CD4-positive, alpha-beta T cell (primary cell): ENCODE measurements at regions not wholly inside any gene's neighbourhood (a gene's known extent, or its start where the extent isn't known, plus 50 kb on each side); places are given as distances from the start of the nearest gene placed in this dataset.

Experiments used
- ATAC-seq: fragments of 200-7000 bp; cut with Tn5 transposase; one replicate; pipeline ENCODE4 v1.10.0; 2022; ENCODE audit warnings: mild to moderate bottlenecking; ENCODE audit not compliant: poor library complexity
- CTCF ChIA-PET: fragments of 350-600 bp; sonication (Branson Sonifier 250); formaldehyde crosslinking; loops from one replicate; lab custom pipeline; 2021; ENCODE audit warnings: antibody characterized with exemption, inconsistent platforms; lab: Charles Lee
- POLR2A ChIA-PET: fragments of 350-600 bp; sonication (Branson Sonifier 250); formaldehyde crosslinking; loops from one replicate; lab custom pipeline; 2021; ENCODE audit warnings: antibody characterized with exemption, inconsistent platforms; lab: Charles Lee
- DNase-seq, 14 experiments: peaks; one replicate each; pipeline ENCODE4 v3.0.0-alpha.2; 2013 to 2020; ENCODE audit warnings: mixed read lengths in 2 of 14
- H3K27ac ChIP-seq, 2 donors: one replicate each; pipeline versions ENCODE4 v1.5.1 to v1.7.0; 2013; ENCODE audit warnings: low read length in 2 of 2, low read depth in 1 of 2, mild to moderate bottlenecking in 1 of 2
- H3K27me3 ChIP-seq, 2 experiments: 1 replicate in 1 of 2; 2 replicates in 1 of 2; pipeline versions ENCODE4 v1.6.1 to v1.7.0; 2013; ENCODE audit warnings: low read length in 2 of 2, control low read depth in 1 of 2, mild to moderate bottlenecking in 1 of 2, moderate library complexity in 1 of 2; ENCODE audit not compliant: insufficient read depth in 2 of 2, control insufficient read depth in 1 of 2
- H3K36me3 ChIP-seq: one replicate; pipeline ENCODE4 v1.6.1; 2013; ENCODE audit warnings: low read length, control low read depth; ENCODE audit not compliant: insufficient read depth
- H3K4me1 ChIP-seq: one replicate; pipeline ENCODE4 v1.6.1; 2013; ENCODE audit warnings: low read length, control low read depth; ENCODE audit not compliant: insufficient read depth
- H3K4me3 ChIP-seq: one replicate; pipeline ENCODE4 v1.5.1; 2013; ENCODE audit warnings: mild to moderate bottlenecking, low read length, moderate library complexity
- H3K9me3 ChIP-seq, 2 experiments: 1 replicate in 1 of 2; 2 replicates in 1 of 2; pipeline versions ENCODE4 v1.6.1 to v1.7.0; 2013; ENCODE audit warnings: low read length in 2 of 2, mild to moderate bottlenecking in 2 of 2, control low read depth in 1 of 2, moderate library complexity in 1 of 2; ENCODE audit not compliant: control insufficient read depth in 1 of 2, insufficient read depth in 1 of 2
- H3K27ac Mint-ChIP-seq: one replicate; pipeline ENCODE4 v1.8.0; 2020; ENCODE audit warnings: mixed read lengths
- H3K27me3 Mint-ChIP-seq: one replicate; pipeline ENCODE4 v1.8.0; 2021; ENCODE audit warnings: mixed read lengths
- H3K36me3 Mint-ChIP-seq: one replicate; pipeline ENCODE4 v1.8.0; 2021; ENCODE audit warnings: low read depth, mixed read lengths
- H3K4me1 Mint-ChIP-seq: one replicate; pipeline ENCODE4 v1.8.0; 2021; ENCODE audit warnings: low read depth, mixed read lengths
- H3K4me3 Mint-ChIP-seq: one replicate; pipeline ENCODE4 v1.8.0; 2020; ENCODE audit warnings: mild to moderate bottlenecking, mixed read lengths
- H3K9me3 Mint-ChIP-seq: one replicate; pipeline ENCODE4 v1.8.0; 2020; ENCODE audit warnings: mixed read lengths
- intact Hi-C, 2 experiments: fragments of 100-400 bp; cut with DNase I in 1 of 2; cut with micrococcal nuclease in 1 of 2; formaldehyde crosslinking; loops; one replicate each; pipeline versions ENCODE4 v1.15.1 to v1.9.0; 2023 to 2025; cut with DNase I, micrococcal nuclease
- TF ChIP-seq, protein P1 (sequence below): fragments of 200-600 bp; IDR thresholded peaks from one replicate; pipeline ENCODE4 v1.8.0; 2022; ENCODE audit warnings: antibody characterized with exemption, mild to moderate bottlenecking

DNA sequence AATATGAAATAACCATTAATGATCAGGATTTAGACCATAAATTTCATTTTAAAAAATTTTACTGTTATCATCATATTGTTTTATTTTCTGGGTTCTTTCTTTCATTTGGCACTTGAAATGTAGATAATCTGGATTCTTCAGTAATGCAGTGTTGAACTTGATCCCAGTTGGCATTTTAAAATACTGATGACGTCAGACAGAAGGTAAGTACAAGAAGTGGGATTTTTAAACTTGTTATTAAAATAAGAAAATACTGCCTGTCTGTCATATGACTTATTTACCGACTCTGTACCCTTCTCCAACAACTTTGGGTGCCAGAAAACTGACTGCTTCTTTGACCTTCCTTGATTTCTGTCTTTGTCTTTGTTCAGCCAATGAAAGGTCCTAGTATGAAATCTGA is 415.1 kb upstream of the NEGR1 start:
- Histone ChIP-seq H3K4me3 (no peak overlapping the region), H3K9me3 (peaks cover 0 to 9% of the 10 kb centered on the region in 2 experiments), H3K27me3 (no peaks in the 10 kb centered on the region), H3K4me1 (no peaks in the 10 kb centered on the region), H3K27ac (no peak overlapping the region), H3K36me3 (no peaks in the 10 kb centered on the region)
- no peak overlapping the region for H3K4me3 Mint-ChIP-seq
- ATAC-seq: no peak
- no peaks in the 10 kb centered on the region for H3K4me1 Mint-ChIP-seq
- no peak for DNase-seq
- no peaks in the 10 kb centered on the region for H3K27me3 Mint-ChIP-seq
- H3K9me3 Mint-ChIP-seq: peaks cover 6% of the 10 kb centered on the region
- CTCF ChIA-PET: no interaction called here
- no peaks in the 10 kb centered on the region for H3K36me3 Mint-ChIP-seq
- TF ChIP-seq, protein P1, sequence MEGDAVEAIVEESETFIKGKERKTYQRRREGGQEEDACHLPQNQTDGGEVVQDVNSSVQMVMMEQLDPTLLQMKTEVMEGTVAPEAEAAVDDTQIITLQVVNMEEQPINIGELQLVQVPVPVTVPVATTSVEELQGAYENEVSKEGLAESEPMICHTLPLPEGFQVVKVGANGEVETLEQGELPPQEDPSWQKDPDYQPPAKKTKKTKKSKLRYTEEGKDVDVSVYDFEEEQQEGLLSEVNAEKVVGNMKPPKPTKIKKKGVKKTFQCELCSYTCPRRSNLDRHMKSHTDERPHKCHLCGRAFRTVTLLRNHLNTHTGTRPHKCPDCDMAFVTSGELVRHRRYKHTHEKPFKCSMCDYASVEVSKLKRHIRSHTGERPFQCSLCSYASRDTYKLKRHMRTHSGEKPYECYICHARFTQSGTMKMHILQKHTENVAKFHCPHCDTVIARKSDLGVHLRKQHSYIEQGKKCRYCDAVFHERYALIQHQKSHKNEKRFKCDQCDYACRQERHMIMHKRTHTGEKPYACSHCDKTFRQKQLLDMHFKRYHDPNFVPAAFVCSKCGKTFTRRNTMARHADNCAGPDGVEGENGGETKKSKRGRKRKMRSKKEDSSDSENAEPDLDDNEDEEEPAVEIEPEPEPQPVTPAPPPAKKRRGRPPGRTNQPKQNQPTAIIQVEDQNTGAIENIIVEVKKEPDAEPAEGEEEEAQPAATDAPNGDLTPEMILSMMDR: no peak
- intact Hi-C loops: no loop called here
- no peak overlapping the region for H3K27ac Mint-ChIP-seq
- POLR2A ChIA-PET: no interaction called here

DNA sequence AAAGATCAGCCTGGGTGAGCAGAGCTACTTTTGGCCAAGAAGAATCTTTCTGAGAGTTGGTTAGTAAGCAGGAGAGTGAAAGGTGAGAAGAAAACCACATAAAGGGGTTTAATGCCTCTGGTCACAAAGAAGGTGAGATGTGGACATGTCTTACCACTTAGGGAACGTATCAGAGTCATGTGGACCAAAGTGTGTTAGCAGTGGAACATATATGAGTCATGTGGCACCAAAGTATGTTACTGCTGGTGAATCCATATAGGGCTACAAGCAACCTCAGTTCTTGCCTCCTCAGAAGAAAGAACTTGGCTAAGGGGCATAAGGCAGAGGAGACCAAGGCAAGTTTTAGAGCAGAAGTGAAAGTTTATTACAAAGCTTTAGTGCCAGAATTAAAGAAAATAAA is 411.6 kb upstream of the NEGR1 start:
- TF ChIP-seq, protein P1: no peak
- Mint-ChIP-seq H3K27me3 (no peaks in the 10 kb centered on the region), H3K4me1 (no peaks in the 10 kb centered on the region), H3K36me3 (no peaks in the 10 kb centered on the region), H3K9me3 (peaks cover 8% of the 10 kb centered on the region), H3K4me3 (no peak overlapping the region), H3K27ac (no peak overlapping the region)
- ChIA-PET CTCF (no interaction called here), POLR2A (no interaction called here)
- Histone ChIP-seq H3K4me3 (no peak overlapping the region), H3K27ac (no peak overlapping the region), H3K4me1 (no peaks in the 10 kb centered on the region), H3K27me3 (no peaks in the 10 kb centered on the region), H3K36me3 (no peaks in the 10 kb centered on the region), H3K9me3 (peaks cover 0 to 9% of the 10 kb centered on the region in 2 experiments)
- ATAC-seq (no peak), DNase-seq (no peak)
- intact Hi-C loops: no loop called here

DNA sequence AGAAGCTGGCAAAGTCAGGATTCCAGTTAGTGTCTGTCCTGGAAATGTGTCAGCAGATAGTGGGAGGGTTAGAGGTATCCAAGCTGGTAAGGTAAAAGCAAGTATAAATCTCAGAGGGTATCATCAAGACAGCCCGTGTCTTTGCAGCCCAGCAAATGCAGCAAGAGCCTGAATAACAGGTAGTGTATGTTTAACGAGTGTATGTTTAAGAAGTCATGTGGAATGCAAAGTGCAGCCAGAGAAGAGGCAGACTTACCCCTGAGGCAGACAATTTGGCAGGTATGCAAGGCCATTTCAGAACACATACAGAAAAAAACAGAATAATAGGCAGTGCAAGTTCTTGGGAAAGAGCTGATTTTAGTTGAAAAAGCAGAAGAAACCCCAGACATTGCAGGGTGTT is 411.0 kb upstream of the NEGR1 start:
- H3K9me3 Mint-ChIP-seq: peaks cover 8% of the 10 kb centered on the region
- no peak overlapping the region for H3K27ac Mint-ChIP-seq
- no peaks in the 10 kb centered on the region for H3K27me3 Mint-ChIP-seq
- no peaks in the 10 kb centered on the region for H3K36me3 Mint-ChIP-seq
- H3K4me3 Mint-ChIP-seq: no peak overlapping the region
- Histone ChIP-seq H3K4me3 (no peak overlapping the region), H3K36me3 (no peaks in the 10 kb centered on the region), H3K27ac (no peak overlapping the region), H3K4me1 (no peaks in the 10 kb centered on the region), H3K9me3 (peaks cover 0 to 8% of the 10 kb centered on the region in 2 experiments), H3K27me3 (no peaks in the 10 kb centered on the region)
- intact Hi-C loops: no loop called here
- ChIA-PET POLR2A (no interaction called here), CTCF (no interaction called here)
- ATAC-seq: no peak
- TF ChIP-seq, protein P1: no peak
- DNase-seq: no peak
- no peaks in the 10 kb centered on the region for H3K4me1 Mint-ChIP-seq
